B cell (primary cell): ENCODE measurements at regions not wholly inside any gene's neighbourhood (a gene's known extent, or its start where the extent isn't known, plus 50 kb on each side); places are given as distances from the start of the nearest gene placed in this dataset.

Source experiments
- ATAC-seq: fragments of 200-7000 bp; cut with Tn5 transposase; one replicate; pipeline ENCODE4 v1.10.0; 2021; ENCODE audit warnings: low read depth, mild to moderate bottlenecking, moderate number of reproducible peaks, moderate library complexity
- CTCF ChIA-PET: fragments of 350-600 bp; sonication (Branson Sonifier 250); formaldehyde crosslinking; loops from one replicate; lab custom pipeline; 2021; ENCODE audit warnings: antibody characterized with exemption, inconsistent platforms; lab: Charles Lee
- POLR2A ChIA-PET: fragments of 350-600 bp; sonication (Branson Sonifier 250); formaldehyde crosslinking; loops from one replicate; lab custom pipeline; 2021; ENCODE audit warnings: antibody characterized with exemption; lab: Charles Lee
- DNase-seq: peaks from one replicate; pipeline ENCODE4 v3.0.0; 2013
- H2AFZ ChIP-seq: 2 replicates; pipeline ENCODE4 v1.6.1; 2012; ENCODE audit warnings: mild to moderate bottlenecking, low read depth, low read length; ENCODE audit not compliant: insufficient read depth, poor library complexity, severe bottlenecking
- H3K27ac ChIP-seq, 2 donors: 1 replicate in 1 of 2; 2 replicates in 1 of 2; pipeline ENCODE4 v1.5.1; 2012 to 2013; ENCODE audit warnings: low read length in 2 of 2, mild to moderate bottlenecking in 2 of 2, moderate library complexity in 1 of 2
- H3K27me3 ChIP-seq, 4 experiments: fragments of 200-600 bp in 1 of 4; sonication (generic) in 1 of 4; replicated peaks in 1 of 4; 1 replicate in 2 of 4; 2 replicates in 2 of 4; pipeline versions ENCODE4 v1.6.1 to v1.7.0; 2013 to 2016; ENCODE audit warnings: low read length in 3 of 4, mild to moderate bottlenecking in 2 of 4, mixed read lengths in 1 of 4, moderate library complexity in 1 of 4; ENCODE audit not compliant: insufficient read depth in 4 of 4, control insufficient read depth in 3 of 4; ENCODE audit errors: control extremely low read depth in 1 of 4
- H3K36me3 ChIP-seq, 2 experiments: replicated peaks in 1 of 2; 1 replicate in 1 of 2; 2 replicates in 1 of 2; pipeline versions ENCODE4 v1.6.1 to v1.7.1; 2013; ENCODE audit warnings: low read length in 1 of 2; ENCODE audit not compliant: insufficient read depth in 2 of 2, control insufficient read depth in 1 of 2; ENCODE audit errors: control extremely low read depth in 1 of 2, extremely low read depth in 1 of 2
- H3K4me1 ChIP-seq, 2 donors: fragments of 200-600 bp in 1 of 2; sonication (generic) in 1 of 2; 1 replicate in 1 of 2; 2 replicates in 1 of 2; pipeline versions ENCODE4 v1.5.1 to v1.6.1; 2013 to 2017; ENCODE audit warnings: low read length in 2 of 2; ENCODE audit not compliant: control insufficient read depth in 2 of 2, insufficient read depth in 2 of 2
- H3K4me2 ChIP-seq: replicated peaks from 2 replicates; pipeline ENCODE3; 2012; ENCODE audit warnings: mild to moderate bottlenecking, low read depth, low read length; ENCODE audit not compliant: poor library complexity, severe bottlenecking
- H3K4me3 ChIP-seq, 5 experiments: fragments of 200-600 bp in 1 of 5; sonication (generic) in 1 of 5; 1 replicate in 3 of 5; 2 replicates in 2 of 5; pipeline versions ENCODE4 v1.5.1 to v1.7.0; 2011 to 2016; ENCODE audit warnings: low read length in 4 of 5, mild to moderate bottlenecking in 4 of 5, low read depth in 2 of 5, control low read depth in 1 of 5, moderate library complexity in 1 of 5; ENCODE audit not compliant: insufficient read depth in 1 of 5; ENCODE audit errors: control extremely low read depth in 1 of 5, extremely low read depth in 1 of 5
- H3K79me2 ChIP-seq: fragments of 200-600 bp; sonication (generic); one replicate; pipeline ENCODE4 v1.6.0; 2016; ENCODE audit warnings: low read length; ENCODE audit not compliant: control insufficient read depth, insufficient read depth
- H3K9ac ChIP-seq: fragments of 200-600 bp; sonication (generic); 2 replicates; pipeline ENCODE4 v1.6.1; 2017; ENCODE audit warnings: mild to moderate bottlenecking, low read length, moderate library complexity
- H3K9me3 ChIP-seq, 3 donors: one replicate each; pipeline versions ENCODE4 v1.6.1 to v1.7.1; 2013; ENCODE audit warnings: low read length in 2 of 3; ENCODE audit not compliant: control insufficient read depth in 2 of 3, insufficient read depth in 1 of 3; ENCODE audit errors: control extremely low read depth in 1 of 3
- H4K20me1 ChIP-seq: 2 replicates; pipeline ENCODE4 v1.6.0; 2012; ENCODE audit warnings: mild to moderate bottlenecking, low read length; ENCODE audit not compliant: insufficient read depth, control insufficient read depth, poor library complexity, severe bottlenecking
- H3K27ac Mint-ChIP-seq: one replicate; pipeline ENCODE4 v1.8.0; 2021; ENCODE audit warnings: mixed read lengths
- H3K27me3 Mint-ChIP-seq: one replicate; pipeline ENCODE4 v1.8.0; 2021; ENCODE audit warnings: mixed read lengths
- H3K4me1 Mint-ChIP-seq: one replicate; pipeline ENCODE4 v1.8.0; 2021; ENCODE audit warnings: mixed read lengths
- H3K4me3 Mint-ChIP-seq: one replicate; pipeline ENCODE4 v1.8.0; 2021; ENCODE audit warnings: mixed read lengths
- H3K9me3 Mint-ChIP-seq: one replicate; pipeline ENCODE4 v1.8.0; 2022; ENCODE audit warnings: mixed read lengths; ENCODE audit not compliant: insufficient read depth
- CTCF ChIP-seq: fragments of 200-600 bp; IDR thresholded peaks from one replicate; pipeline ENCODE4 v1.8.0; 2022; ENCODE audit warnings: antibody characterized with exemption, mild to moderate bottlenecking
- EZH2 ChIP-seq: IDR thresholded peaks from 2 replicates; pipeline ENCODE4 v1.6.1; 2012; ENCODE audit warnings: borderline replicate concordance, low read depth, mild to moderate bottlenecking, moderate library complexity, low read length; ENCODE audit not compliant: insufficient read depth, poor library complexity, severe bottlenecking
- WGBS: methylation state at CpG from one replicate; pipeline ENCODE4 v1.1.5; 2013; ENCODE audit warnings: missing lambda C conversion rate; ENCODE audit not compliant: insufficient coverage; 5-methylcytosine and 5-hydroxymethylcytosine counted together
- intact Hi-C: fragments of 100-400 bp; cut with micrococcal nuclease; formaldehyde crosslinking; loops from one replicate; pipeline ENCODE4 v1.10.0; 2022

- POLR2A ChIA-PET, result no interaction called here
- Histone ChIP-seq H3K36me3 (no peaks in the 10 kb centered on the region), H3K9ac (no peak overlapping the region), H3K27ac (no peak overlapping the region), H2AFZ (no peak overlapping the region), H3K4me2 (no peak overlapping the region), H3K4me3 (no peak overlapping the region), H4K20me1 (no peaks in the 10 kb centered on the region), H3K9me3 (no peaks in the 10 kb centered on the region), H3K27me3 (no peaks in the 10 kb centered on the region), H3K4me1 (no peaks in the 10 kb centered on the region), H3K79me2 (no peaks in the 10 kb centered on the region)
- TF ChIP-seq CTCF, result no peak
- no peak for TF ChIP-seq EZH2
- Mint-ChIP-seq H3K9me3 (peaks cover 5% of the 10 kb centered on the region), H3K27me3 (no peaks in the 10 kb centered on the region), H3K27ac (no peak overlapping the region), H3K4me3 (no peak overlapping the region), H3K4me1 (no peaks in the 10 kb centered on the region)
- intact Hi-C loops, result no loop called here
- ATAC-seq (no peak), DNase-seq (no peak)
- no CpG with 5 or more reads among the region's 3 CpGs for WGBS
- CTCF ChIA-PET, result no interaction called here
Measured at GRCh38 chr13:62418872-62419271, 1003.2 kb upstream of the PCDH20 start.

GRCh38 chr13:62418376-62418775 lies 1002.7 kb upstream of the PCDH20 start:
- Mint-ChIP-seq H3K27ac (no peak overlapping the region), H3K27me3 (no peaks in the 10 kb centered on the region), H3K4me1 (no peaks in the 10 kb centered on the region), H3K9me3 (peaks cover 5% of the 10 kb centered on the region), H3K4me3 (no peak overlapping the region)
- no CpG with 5 or more reads among the region's 4 CpGs for WGBS
- Histone ChIP-seq H3K27me3 (no peaks in the 10 kb centered on the region), H3K79me2 (no peaks in the 10 kb centered on the region), H3K9ac (no peak overlapping the region), H3K4me3 (no peak overlapping the region), H4K20me1 (no peaks in the 10 kb centered on the region), H3K4me2 (no peak overlapping the region), H3K4me1 (no peaks in the 10 kb centered on the region), H3K9me3 (no peaks in the 10 kb centered on the region), H2AFZ (no peak overlapping the region), H3K36me3 (no peaks in the 10 kb centered on the region), H3K27ac (no peak overlapping the region)
- CTCF ChIA-PET, result no interaction called here
- intact Hi-C loops, result no loop called here
- POLR2A ChIA-PET, result no interaction called here
- DNase-seq, result no peak
- TF ChIP-seq EZH2 (no peak), CTCF (no peak)
- no peak for ATAC-seq
